ENCODE measurements at regions not wholly inside any gene's neighbourhood (a gene's known extent, or its start where the extent isn't known, plus 50 kb on each side); places are given as distances from the start of the nearest gene placed in this dataset.

GRCh38 chr10:78813526-78813925, 255.2 kb upstream of the ZMIZ1 start:
- no peak for DNase-seq

GRCh38 chr10:78813998-78814399, 254.8 kb upstream of the ZMIZ1 start:
- DNase-seq: no peak

DNA sequence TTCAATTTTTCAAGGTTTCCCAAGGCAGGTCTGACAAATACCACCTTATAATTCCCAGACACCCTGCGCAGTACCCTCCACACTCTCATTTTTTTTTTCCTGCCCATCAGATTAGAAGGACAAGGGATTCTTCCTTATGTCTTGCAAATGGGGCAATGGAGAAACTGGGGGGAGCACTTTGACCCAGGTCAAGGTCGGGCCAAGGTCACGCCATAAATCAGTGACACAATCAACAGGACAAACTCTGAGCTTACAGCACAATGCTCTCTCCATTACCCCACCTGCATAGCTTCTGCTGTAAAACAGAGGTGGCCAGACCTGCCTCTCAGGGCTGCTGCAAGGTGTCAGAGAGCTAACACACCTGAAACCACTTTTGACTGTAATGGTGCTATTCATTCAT, 254.4 kb upstream of the ZMIZ1 start:
- no peak for DNase-seq

DNA sequence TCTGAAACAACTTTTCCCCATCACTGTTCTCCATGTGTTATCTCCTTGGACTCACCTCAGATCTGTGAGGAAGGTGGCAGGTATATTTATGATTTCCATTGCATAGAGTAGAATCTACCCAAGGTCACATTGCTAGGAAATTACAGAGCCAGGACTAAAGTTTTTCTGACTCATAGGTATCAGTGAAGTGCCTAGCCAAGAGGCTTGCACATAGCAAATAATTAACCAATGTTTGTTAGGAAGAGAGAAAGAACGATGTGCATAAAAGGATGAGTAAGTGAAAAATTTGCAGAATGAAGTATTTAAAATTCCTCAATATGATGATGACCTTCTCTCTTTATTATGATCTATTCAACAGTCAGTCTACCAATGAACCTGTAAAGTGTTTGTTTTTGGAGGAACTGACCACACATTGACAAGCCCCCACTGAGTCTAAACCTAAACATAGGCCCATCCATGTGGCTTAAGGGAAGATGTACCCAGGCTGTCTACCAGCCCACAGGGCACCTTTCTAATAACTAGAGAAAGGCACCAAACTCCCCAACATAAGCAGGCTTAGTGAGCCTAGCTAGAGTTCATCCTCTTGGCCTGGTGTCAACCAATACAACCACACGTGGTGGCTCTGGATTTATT, 252.9 kb upstream of the ZMIZ1 start:
- DNase-seq: no peak

GRCh38 chr10:78817361-78817760, 251.4 kb upstream of the ZMIZ1 start:
- no peak for DNase-seq

DNA sequence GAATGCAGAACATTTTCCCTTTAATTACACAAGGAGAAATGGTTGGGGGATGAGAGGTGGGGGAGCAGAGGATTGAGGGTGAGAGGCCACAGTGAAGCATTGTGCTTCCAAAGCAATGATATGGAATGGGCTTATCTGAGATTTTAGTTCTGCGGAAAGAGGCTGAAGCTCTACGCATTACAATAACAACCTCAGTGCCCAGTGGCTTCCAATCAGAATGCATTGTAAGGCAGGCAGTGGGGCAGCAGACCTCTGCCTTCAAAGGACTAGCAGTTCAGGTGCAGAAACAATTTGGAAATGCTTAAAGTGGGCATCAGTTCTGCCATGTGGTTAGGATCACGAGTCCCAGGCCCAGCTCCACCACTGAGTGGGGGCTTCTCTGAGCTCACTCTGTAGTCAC, 251.0 kb upstream of the ZMIZ1 start:
- DNase-seq: no peak

- DNase-seq: no peak
Measured at GRCh38 chr10:78819361-78820006, 249.3 kb upstream of the ZMIZ1 start.

- no peak for DNase-seq
Measured at GRCh38 chr10:78820007-78820362, 248.8 kb upstream of the ZMIZ1 start.

DNA sequence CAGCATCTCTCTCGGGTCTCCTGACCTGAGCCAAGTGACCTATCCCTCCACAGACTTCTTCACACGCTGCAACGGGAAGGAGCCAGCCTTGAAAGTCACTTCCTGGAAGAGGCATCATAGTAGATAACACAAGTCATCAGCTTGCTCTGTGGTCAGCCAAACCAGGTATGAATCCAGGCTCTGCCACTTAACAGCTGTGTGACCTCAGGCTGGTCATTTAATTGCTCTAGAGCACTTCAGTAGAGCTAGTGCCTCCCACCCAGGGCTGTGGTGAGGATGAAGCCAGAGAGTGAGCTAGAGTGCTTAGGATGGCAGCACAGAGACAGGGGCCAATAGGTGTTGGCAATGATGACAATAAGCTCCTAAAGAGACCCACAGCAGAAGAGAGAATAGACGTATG, 247.7 kb upstream of the ZMIZ1 start:
- no peak for DNase-seq

DNA sequence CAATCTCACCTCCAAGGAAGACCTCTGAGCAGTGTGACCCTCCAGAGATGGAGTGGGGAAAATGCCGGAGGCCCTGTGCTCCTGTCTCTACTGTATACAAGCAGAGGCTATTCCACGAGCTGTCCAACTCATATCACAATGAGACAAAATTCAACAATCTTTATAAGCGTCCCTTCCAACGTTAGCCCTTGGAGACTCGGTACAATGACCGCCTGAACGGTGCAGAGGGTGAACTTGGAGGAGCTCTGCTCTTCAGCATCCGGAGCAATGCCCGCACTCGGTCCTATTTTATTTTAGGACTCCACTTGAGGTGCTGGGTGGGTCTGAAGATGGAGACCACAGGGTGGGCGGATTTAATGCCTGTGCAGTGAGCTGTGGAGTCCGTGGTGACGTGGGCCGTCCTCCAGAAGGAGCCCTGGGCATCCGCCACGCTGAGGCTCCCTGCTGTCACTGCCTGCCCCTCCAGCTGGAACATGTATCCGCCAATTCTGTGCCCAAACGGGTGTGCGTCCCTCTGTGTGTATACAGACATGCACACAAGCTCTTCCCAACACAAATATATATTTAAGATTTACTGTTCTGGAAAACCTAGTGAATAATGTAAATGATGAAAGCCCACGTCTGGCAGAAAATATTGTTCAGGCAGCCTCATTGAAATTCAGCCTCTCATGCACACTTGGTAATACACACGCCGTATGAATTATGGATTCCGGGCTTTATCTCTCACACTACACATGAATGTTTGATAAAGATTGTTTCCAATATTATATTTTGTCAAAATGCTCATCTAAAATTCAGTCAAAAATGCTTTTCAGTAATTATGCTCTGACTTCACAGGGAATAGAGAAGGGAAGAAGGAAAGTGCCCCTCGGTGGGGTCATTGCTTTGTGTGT, 239.9 kb upstream of the ZMIZ1 start:
- DNase-seq: no peak

DNA sequence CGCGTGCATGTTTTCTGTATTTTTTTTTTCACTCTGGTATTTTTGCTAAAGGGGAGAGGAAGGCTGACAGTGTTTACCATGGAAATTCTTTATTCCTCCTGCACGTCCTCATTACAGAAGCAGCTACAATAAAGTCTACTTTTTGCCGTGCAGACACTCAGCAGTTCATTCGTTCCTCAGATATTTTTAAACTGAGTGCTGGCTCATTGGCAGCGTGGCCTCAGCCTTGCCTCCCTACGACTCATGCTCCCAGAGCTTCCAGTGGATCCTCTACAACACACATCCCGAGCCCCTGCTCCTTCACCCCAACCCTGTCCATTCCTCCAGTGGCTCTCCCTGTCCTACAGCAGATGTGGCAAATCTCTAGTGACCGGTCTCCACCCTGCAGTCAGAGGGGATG, 239.2 kb upstream of the ZMIZ1 start:
- no peak for DNase-seq

GRCh38 chr10:78830062-78830975, 238.4 kb upstream of the ZMIZ1 start:
- no peak for DNase-seq

- no peak for DNase-seq
Measured at GRCh38 chr10:78830976-78831375, 237.8 kb upstream of the ZMIZ1 start.

DNA sequence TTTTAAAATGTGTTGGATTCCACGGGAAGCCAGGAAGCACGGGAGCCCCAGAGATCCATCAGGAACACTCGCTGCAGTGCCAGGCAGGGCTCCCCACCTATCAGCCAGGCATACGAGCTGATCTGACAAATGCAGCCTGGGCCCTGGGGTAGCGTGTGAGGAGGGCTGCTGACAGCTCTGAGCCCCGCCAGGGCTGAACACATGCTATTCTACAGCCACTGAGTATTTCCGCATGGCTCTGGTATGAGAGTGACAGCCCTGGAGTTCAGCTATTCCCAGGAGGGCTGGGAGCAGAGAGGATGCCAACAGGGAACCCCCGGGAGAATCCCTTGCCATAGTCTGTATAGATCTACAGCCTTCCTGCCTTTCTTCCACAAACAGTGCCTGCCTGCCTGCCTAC, 237.3 kb upstream of the ZMIZ1 start:
- no peak for DNase-seq

GRCh38 chr10:78832281-78832680, 236.5 kb upstream of the ZMIZ1 start:
- DNase-seq: no peak

- DNase-seq: no peak
Measured at GRCh38 chr10:78838141-78838657, 230.6 kb upstream of the ZMIZ1 start.

GRCh38 chr10:78843495-78843894, 225.3 kb upstream of the ZMIZ1 start:
- no peak for DNase-seq

DNA sequence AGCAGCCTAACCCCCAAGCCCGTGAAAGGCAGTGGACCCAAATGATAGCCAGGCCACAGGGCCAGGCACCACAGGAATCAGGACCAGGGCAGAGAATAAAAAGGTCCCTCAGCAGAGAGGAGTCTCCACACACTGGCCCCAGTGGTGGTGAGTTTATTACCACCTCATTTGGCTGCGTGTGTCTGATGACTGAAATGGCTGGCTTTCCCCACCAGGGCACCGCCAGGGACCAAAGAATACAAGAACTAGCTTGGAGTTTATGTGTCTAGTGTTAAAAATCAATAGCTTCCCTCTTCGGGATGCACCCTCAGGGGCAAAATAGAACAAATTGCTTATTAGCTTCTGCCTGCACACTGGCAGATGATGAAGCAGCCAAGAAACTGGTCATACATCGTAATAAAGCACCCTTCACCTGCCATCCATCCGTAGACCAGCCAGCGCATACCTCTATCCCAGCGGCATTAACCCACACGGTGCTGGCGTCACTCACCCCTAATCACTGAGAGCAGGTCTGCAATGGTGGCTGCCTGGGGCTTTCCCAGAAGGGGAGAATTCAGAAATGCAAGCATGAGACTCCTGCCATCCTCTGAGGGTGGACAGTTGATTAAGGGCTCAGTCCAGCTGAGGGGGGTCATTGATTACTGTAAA, 223.7 kb upstream of the ZMIZ1 start:
- no peak for DNase-seq

DNA sequence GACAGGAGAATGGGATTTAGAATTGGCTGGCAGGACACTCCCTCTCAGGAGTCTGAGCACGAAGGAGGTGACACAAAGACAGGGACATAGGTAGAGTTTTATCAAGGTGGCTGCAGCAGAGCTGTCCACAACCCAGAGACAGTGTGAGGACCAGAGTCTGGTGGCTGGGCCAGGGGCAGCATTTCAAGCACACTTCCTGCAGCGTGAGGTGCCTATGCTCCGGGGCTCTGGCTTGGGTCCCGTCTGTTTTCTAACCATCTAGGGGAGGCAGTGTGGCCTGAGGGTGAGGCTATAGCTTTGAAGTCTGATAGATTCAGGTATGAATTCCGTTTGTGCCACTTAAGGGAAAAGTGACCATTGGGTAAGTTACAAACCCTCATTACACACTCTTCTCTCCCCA, 222.7 kb upstream of the ZMIZ1 start:
- no peak for DNase-seq

DNA sequence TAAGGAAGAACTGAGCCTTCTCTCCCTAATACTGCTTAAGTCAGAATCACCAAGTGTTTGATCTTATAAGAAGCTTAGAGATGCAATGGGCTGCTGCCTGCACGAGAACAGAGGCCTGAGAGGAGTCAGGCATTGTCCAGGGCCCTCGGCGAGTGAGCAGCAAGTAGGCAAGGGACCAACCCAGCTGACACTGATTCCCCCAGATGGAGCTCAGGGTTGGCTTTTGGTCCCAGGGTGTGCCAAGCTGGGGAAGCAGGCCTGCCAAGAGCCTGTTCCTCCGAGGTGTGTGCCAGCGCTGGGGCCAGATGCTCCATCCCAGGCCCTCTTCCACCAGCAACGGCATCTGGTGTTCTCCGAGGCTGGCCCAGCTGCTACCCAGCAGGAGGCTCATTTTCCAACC, 222.0 kb upstream of the ZMIZ1 start:
- peak; percentile 76 for DNase-seq

GRCh38 chr10:78847485-78847884, 221.3 kb upstream of the ZMIZ1 start:
- no peak for DNase-seq

GRCh38 chr10:78849115-78849514, 219.7 kb upstream of the ZMIZ1 start:
- peak; percentile 19 for DNase-seq

Measured in right hindlimb (tissue), 1 donor.